B cell (primary cell): ENCODE measurements at regions not wholly inside any gene's neighbourhood (a gene's known extent, or its start where the extent isn't known, plus 50 kb on each side); places are given as distances from the start of the nearest gene placed in this dataset.

Source experiments
- ATAC-seq: fragments of 200-7000 bp; cut with Tn5 transposase; one replicate; pipeline ENCODE4 v1.10.0; 2021; ENCODE audit warnings: low read depth, mild to moderate bottlenecking, moderate number of reproducible peaks, moderate library complexity
- CTCF ChIA-PET: fragments of 350-600 bp; sonication (Branson Sonifier 250); formaldehyde crosslinking; loops from one replicate; lab custom pipeline; 2021; ENCODE audit warnings: antibody characterized with exemption, inconsistent platforms; lab: Charles Lee
- POLR2A ChIA-PET: fragments of 350-600 bp; sonication (Branson Sonifier 250); formaldehyde crosslinking; loops from one replicate; lab custom pipeline; 2021; ENCODE audit warnings: antibody characterized with exemption; lab: Charles Lee
- DNase-seq: peaks from one replicate; pipeline ENCODE4 v3.0.0; 2013
- H2AFZ ChIP-seq: 2 replicates; pipeline ENCODE4 v1.6.1; 2012; ENCODE audit warnings: mild to moderate bottlenecking, low read depth, low read length; ENCODE audit not compliant: insufficient read depth, poor library complexity, severe bottlenecking
- H3K27ac ChIP-seq, 2 donors: 1 replicate in 1 of 2; 2 replicates in 1 of 2; pipeline ENCODE4 v1.5.1; 2012 to 2013; ENCODE audit warnings: low read length in 2 of 2, mild to moderate bottlenecking in 2 of 2, moderate library complexity in 1 of 2
- H3K27me3 ChIP-seq, 4 experiments: fragments of 200-600 bp in 1 of 4; sonication (generic) in 1 of 4; replicated peaks in 1 of 4; 1 replicate in 2 of 4; 2 replicates in 2 of 4; pipeline versions ENCODE4 v1.6.1 to v1.7.0; 2013 to 2016; ENCODE audit warnings: low read length in 3 of 4, mild to moderate bottlenecking in 2 of 4, mixed read lengths in 1 of 4, moderate library complexity in 1 of 4; ENCODE audit not compliant: insufficient read depth in 4 of 4, control insufficient read depth in 3 of 4; ENCODE audit errors: control extremely low read depth in 1 of 4
- H3K36me3 ChIP-seq, 2 experiments: replicated peaks in 1 of 2; 1 replicate in 1 of 2; 2 replicates in 1 of 2; pipeline versions ENCODE4 v1.6.1 to v1.7.1; 2013; ENCODE audit warnings: low read length in 1 of 2; ENCODE audit not compliant: insufficient read depth in 2 of 2, control insufficient read depth in 1 of 2; ENCODE audit errors: control extremely low read depth in 1 of 2, extremely low read depth in 1 of 2
- H3K4me1 ChIP-seq, 2 donors: fragments of 200-600 bp in 1 of 2; sonication (generic) in 1 of 2; 1 replicate in 1 of 2; 2 replicates in 1 of 2; pipeline versions ENCODE4 v1.5.1 to v1.6.1; 2013 to 2017; ENCODE audit warnings: low read length in 2 of 2; ENCODE audit not compliant: control insufficient read depth in 2 of 2, insufficient read depth in 2 of 2
- H3K4me2 ChIP-seq: replicated peaks from 2 replicates; pipeline ENCODE3; 2012; ENCODE audit warnings: mild to moderate bottlenecking, low read depth, low read length; ENCODE audit not compliant: poor library complexity, severe bottlenecking
- H3K4me3 ChIP-seq, 5 experiments: fragments of 200-600 bp in 1 of 5; sonication (generic) in 1 of 5; 1 replicate in 3 of 5; 2 replicates in 2 of 5; pipeline versions ENCODE4 v1.5.1 to v1.7.0; 2011 to 2016; ENCODE audit warnings: low read length in 4 of 5, mild to moderate bottlenecking in 4 of 5, low read depth in 2 of 5, control low read depth in 1 of 5, moderate library complexity in 1 of 5; ENCODE audit not compliant: insufficient read depth in 1 of 5; ENCODE audit errors: control extremely low read depth in 1 of 5, extremely low read depth in 1 of 5
- H3K79me2 ChIP-seq: fragments of 200-600 bp; sonication (generic); one replicate; pipeline ENCODE4 v1.6.0; 2016; ENCODE audit warnings: low read length; ENCODE audit not compliant: control insufficient read depth, insufficient read depth
- H3K9ac ChIP-seq: fragments of 200-600 bp; sonication (generic); 2 replicates; pipeline ENCODE4 v1.6.1; 2017; ENCODE audit warnings: mild to moderate bottlenecking, low read length, moderate library complexity
- H3K9me3 ChIP-seq, 3 donors: one replicate each; pipeline versions ENCODE4 v1.6.1 to v1.7.1; 2013; ENCODE audit warnings: low read length in 2 of 3; ENCODE audit not compliant: control insufficient read depth in 2 of 3, insufficient read depth in 1 of 3; ENCODE audit errors: control extremely low read depth in 1 of 3
- H4K20me1 ChIP-seq: 2 replicates; pipeline ENCODE4 v1.6.0; 2012; ENCODE audit warnings: mild to moderate bottlenecking, low read length; ENCODE audit not compliant: insufficient read depth, control insufficient read depth, poor library complexity, severe bottlenecking
- H3K27ac Mint-ChIP-seq: one replicate; pipeline ENCODE4 v1.8.0; 2021; ENCODE audit warnings: mixed read lengths
- H3K27me3 Mint-ChIP-seq: one replicate; pipeline ENCODE4 v1.8.0; 2021; ENCODE audit warnings: mixed read lengths
- H3K4me1 Mint-ChIP-seq: one replicate; pipeline ENCODE4 v1.8.0; 2021; ENCODE audit warnings: mixed read lengths
- H3K4me3 Mint-ChIP-seq: one replicate; pipeline ENCODE4 v1.8.0; 2021; ENCODE audit warnings: mixed read lengths
- H3K9me3 Mint-ChIP-seq: one replicate; pipeline ENCODE4 v1.8.0; 2022; ENCODE audit warnings: mixed read lengths; ENCODE audit not compliant: insufficient read depth
- CTCF ChIP-seq: fragments of 200-600 bp; IDR thresholded peaks from one replicate; pipeline ENCODE4 v1.8.0; 2022; ENCODE audit warnings: antibody characterized with exemption, mild to moderate bottlenecking
- EZH2 ChIP-seq: IDR thresholded peaks from 2 replicates; pipeline ENCODE4 v1.6.1; 2012; ENCODE audit warnings: borderline replicate concordance, low read depth, mild to moderate bottlenecking, moderate library complexity, low read length; ENCODE audit not compliant: insufficient read depth, poor library complexity, severe bottlenecking
- WGBS: methylation state at CpG from one replicate; pipeline ENCODE4 v1.1.5; 2013; ENCODE audit warnings: missing lambda C conversion rate; ENCODE audit not compliant: insufficient coverage; 5-methylcytosine and 5-hydroxymethylcytosine counted together
- intact Hi-C: fragments of 100-400 bp; cut with micrococcal nuclease; formaldehyde crosslinking; loops from one replicate; pipeline ENCODE4 v1.10.0; 2022

GRCh38 chr5:175356428-175356827, 87.6 kb downstream of the DRD1 start:
- POLR2A ChIA-PET, result no interaction called here
- no peak for ATAC-seq
- CTCF ChIA-PET, result no interaction called here
- H2AFZ ChIP-seq, result no peak overlapping the region
- intact Hi-C loops, result no loop called here
- H3K4me3 ChIP-seq, result no peak overlapping the region
- TF ChIP-seq CTCF (no peak), EZH2 (no peak)
- 88% methylated on average over 4 of the region's 10 CpGs for WGBS
- H3K27me3 Mint-ChIP-seq, result peaks cover 10% of the 10 kb centered on the region
- no peaks in the 10 kb centered on the region for H3K4me1 ChIP-seq
- H3K9me3 Mint-ChIP-seq, result no peaks in the 10 kb centered on the region
- no peaks in the 10 kb centered on the region for H3K4me1 Mint-ChIP-seq
- no peak overlapping the region for H3K27ac Mint-ChIP-seq
- H3K4me2 ChIP-seq, result no peak overlapping the region
- H3K4me3 Mint-ChIP-seq, result no peak overlapping the region
- H3K79me2 ChIP-seq, result no peaks in the 10 kb centered on the region
- H3K36me3 ChIP-seq, result no peaks in the 10 kb centered on the region
- no peaks in the 10 kb centered on the region for H3K27me3 ChIP-seq
- H3K9ac ChIP-seq, result no peak overlapping the region
- no peak overlapping the region for H3K27ac ChIP-seq
- DNase-seq, result no peak
- H4K20me1 ChIP-seq, result no peaks in the 10 kb centered on the region
- no peaks in the 10 kb centered on the region for H3K9me3 ChIP-seq

- CTCF ChIA-PET, result no interaction called here
- H3K4me1 ChIP-seq, result no peaks in the 10 kb centered on the region
- peaks cover 14% of the 10 kb centered on the region for H3K27me3 Mint-ChIP-seq
- H3K79me2 ChIP-seq, result no peaks in the 10 kb centered on the region
- 92% methylated on average over 2 of the region's 8 CpGs for WGBS
- H3K27ac ChIP-seq, result no peak overlapping the region
- H3K4me3 ChIP-seq, result no peak overlapping the region
- TF ChIP-seq CTCF (no peak), EZH2 (no peak)
- DNase-seq (no peak), ATAC-seq (no peak)
- no peaks in the 10 kb centered on the region for H3K27me3 ChIP-seq
- no peaks in the 10 kb centered on the region for H4K20me1 ChIP-seq
- peaks cover 0 to 7% (median 0%) of the 10 kb centered on the region in 3 donors for H3K9me3 ChIP-seq
- intact Hi-C loops, result no loop called here
- H3K4me1 Mint-ChIP-seq, result no peaks in the 10 kb centered on the region
- no peak overlapping the region for H3K4me2 ChIP-seq
- H3K27ac Mint-ChIP-seq, result no peak overlapping the region
- no peak overlapping the region for H3K4me3 Mint-ChIP-seq
- no peak overlapping the region for H3K9ac ChIP-seq
- POLR2A ChIA-PET, result no interaction called here
- no peaks in the 10 kb centered on the region for H3K36me3 ChIP-seq
- H3K9me3 Mint-ChIP-seq, result no peaks in the 10 kb centered on the region
- no peak overlapping the region for H2AFZ ChIP-seq
Measured at GRCh38 chr5:175354964-175355363, 89.0 kb downstream of the DRD1 start.
